Neural cell (in vitro differentiated cells): ENCODE measurements at regions not wholly inside any gene's neighbourhood (a gene's known extent, or its start where the extent isn't known, plus 50 kb on each side); places are given as distances from the start of the nearest gene placed in this dataset.
A peak's percentile ranks its signal among the peaks of the same experiment; 100 is the strongest.

Source experiments
- H2AFZ ChIP-seq: fragments of 200-600, 300-800 bp; sonication (generic), shearing (Covaris generic); 2 replicates; pipeline ENCODE4 v1.6.0; 2014; ENCODE audit warnings: low read depth, mild to moderate bottlenecking, antibody characterized with exemption, low read length, moderate library complexity
- H3F3A ChIP-seq: fragments of 200-600 bp; shearing (Covaris generic); 2 replicates; pipeline ENCODE4 v1.6.1; 2016; ENCODE audit warnings: mild to moderate bottlenecking, moderate library complexity, mixed read lengths, antibody characterized with exemption, low read length; ENCODE audit not compliant: insufficient read depth, poor library complexity, severe bottlenecking
- H3K27ac ChIP-seq: fragments of 200-600, 300-800 bp; sonication (generic), shearing (Covaris generic); 2 replicates; pipeline ENCODE4 v1.5.1; 2014; ENCODE audit warnings: mild to moderate bottlenecking, low read length, moderate library complexity
- H3K27me3 ChIP-seq: fragments of 300-800, 200-600 bp; sonication (generic), shearing (Covaris generic); 2 replicates; pipeline ENCODE4 v1.6.0; 2014; ENCODE audit warnings: mild to moderate bottlenecking, low read depth, low read length, moderate library complexity; ENCODE audit not compliant: insufficient read depth
- H3K36me3 ChIP-seq: fragments of 300-800, 200-600 bp; sonication (generic), shearing (Covaris generic); 2 replicates; pipeline ENCODE4 v1.5.1; 2014; ENCODE audit warnings: mild to moderate bottlenecking, antibody characterized with exemption, low read length, moderate library complexity; ENCODE audit not compliant: insufficient read depth
- H3K4me2 ChIP-seq: fragments of 300-800, 200-600 bp; sonication (generic), shearing (Covaris generic); 2 replicates; pipeline ENCODE4 v1.6.0; 2014; ENCODE audit warnings: mild to moderate bottlenecking, low read length
- H3K4me3 ChIP-seq: fragments of 300-800, 200-600 bp; sonication (generic), shearing (Covaris generic); 2 replicates; pipeline ENCODE4 v1.5.1; 2014; ENCODE audit warnings: mild to moderate bottlenecking, low read length, moderate library complexity
- H3K79me2 ChIP-seq: fragments of 200-600 bp; shearing (Covaris generic); replicated peaks from 2 replicates; pipeline ENCODE4 v1.6.0; 2014; ENCODE audit warnings: mild to moderate bottlenecking, low read length, moderate library complexity; ENCODE audit not compliant: insufficient read depth
- H3K9ac ChIP-seq: fragments of 300-800, 200-600 bp; sonication (generic), shearing (Covaris generic); 2 replicates; pipeline ENCODE4 v1.6.1; 2016; ENCODE audit warnings: mild to moderate bottlenecking, low read length, mixed read lengths
- H3K9me2 ChIP-seq: fragments of 200-600 bp; shearing (Covaris generic); 2 replicates; pipeline ENCODE4 v1.6.1; 2016; ENCODE audit warnings: mild to moderate bottlenecking, low read length, mixed read lengths; ENCODE audit not compliant: insufficient read depth
- H3K9me3 ChIP-seq: fragments of 200-600, 300-800 bp; sonication (generic), shearing (Covaris generic); 2 replicates; pipeline ENCODE4 v1.6.1; 2016; ENCODE audit warnings: mild to moderate bottlenecking, mixed run types, low read length, moderate library complexity, mixed read lengths
- H4K20me1 ChIP-seq: fragments of 200-600 bp; shearing (Covaris generic); 2 replicates; pipeline ENCODE4 v1.6.1; 2016; ENCODE audit warnings: mild to moderate bottlenecking, mixed run types; ENCODE audit not compliant: insufficient read depth
- CTCF ChIP-seq: fragments of 450-650 bp; IDR thresholded peaks from 2 replicates; pipeline ENCODE4 v1.5.1; 2014; ENCODE audit warnings: antibody characterized with exemption, mild to moderate bottlenecking, moderate library complexity; ENCODE audit not compliant: poor library complexity, severe bottlenecking
- EP300 ChIP-seq: fragments of 450-650 bp; conservative IDR thresholded peaks from 2 replicates; pipeline ENCODE4 v1.6.1; 2014; ENCODE audit warnings: antibody characterized with exemption, mild to moderate bottlenecking, moderate library complexity; ENCODE audit not compliant: poor library complexity, severe bottlenecking
- EZH2 ChIP-seq: fragments of 200-600, 300-800 bp; shearing (Covaris generic), sonication (generic); IDR thresholded peaks from 2 replicates; pipeline ENCODE4 v1.6.1; 2014; ENCODE audit warnings: antibody characterized with exemption, low read length, borderline replicate concordance, mild to moderate bottlenecking; ENCODE audit not compliant: insufficient read depth, poor library complexity, severe bottlenecking
- MXI1 ChIP-seq: fragments of 450-650 bp; conservative IDR thresholded peaks from 2 replicates; pipeline ENCODE4 v1.6.1; 2014; ENCODE audit warnings: antibody characterized with exemption, mild to moderate bottlenecking; ENCODE audit not compliant: poor library complexity, severe bottlenecking
- POLR2AphosphoS5 ChIP-seq: IDR thresholded peaks from 2 replicates; pipeline ENCODE4 v1.6.1; 2012
- RAD21 ChIP-seq: fragments of 450-650 bp; conservative IDR thresholded peaks from 2 replicates; pipeline ENCODE4 v1.6.1; 2014; ENCODE audit warnings: antibody characterized with exemption, mild to moderate bottlenecking, moderate library complexity
- SMC3 ChIP-seq: fragments of 450-650 bp; conservative IDR thresholded peaks from 2 replicates; pipeline ENCODE4 v1.6.1; 2014; ENCODE audit warnings: antibody characterized with exemption, mild to moderate bottlenecking, moderate library complexity; ENCODE audit not compliant: poor library complexity
- TAF1 ChIP-seq: IDR thresholded peaks from 2 replicates; pipeline ENCODE4 v1.6.1; 2012; ENCODE audit warnings: low read depth
- TF ChIP-seq, protein P1 (sequence below): IDR thresholded peaks from 2 replicates; pipeline ENCODE4 v1.6.1; 2012; ENCODE audit warnings: borderline replicate concordance

GRCh38 chr21:16742131-16742641 lies 770.7 kb upstream of the CXADR start:
- H3K9ac ChIP-seq, result no peak overlapping the region
- no peaks in the 10 kb centered on the region for H4K20me1 ChIP-seq
- no peaks in the 10 kb centered on the region for H3K79me2 ChIP-seq
- no peaks in the 10 kb centered on the region for H3K9me2 ChIP-seq
- no peaks in the 10 kb centered on the region for H3K36me3 ChIP-seq
- no peak for TF ChIP-seq EP300
- TF ChIP-seq EZH2, result no peak
- no peak for TF ChIP-seq CTCF
- TF ChIP-seq RAD21, result no peak
- H3K27me3 ChIP-seq, result no peaks in the 10 kb centered on the region
- H3K9me3 ChIP-seq, result no peaks in the 10 kb centered on the region
- H3F3A ChIP-seq, result no peaks in the 10 kb centered on the region
- H3K4me2 ChIP-seq, result no peak overlapping the region
- H3K4me3 ChIP-seq, result no peak overlapping the region
- peak overlapping the region; percentile 65 for H3K27ac ChIP-seq
- H2AFZ ChIP-seq, result no peak overlapping the region

DNA sequence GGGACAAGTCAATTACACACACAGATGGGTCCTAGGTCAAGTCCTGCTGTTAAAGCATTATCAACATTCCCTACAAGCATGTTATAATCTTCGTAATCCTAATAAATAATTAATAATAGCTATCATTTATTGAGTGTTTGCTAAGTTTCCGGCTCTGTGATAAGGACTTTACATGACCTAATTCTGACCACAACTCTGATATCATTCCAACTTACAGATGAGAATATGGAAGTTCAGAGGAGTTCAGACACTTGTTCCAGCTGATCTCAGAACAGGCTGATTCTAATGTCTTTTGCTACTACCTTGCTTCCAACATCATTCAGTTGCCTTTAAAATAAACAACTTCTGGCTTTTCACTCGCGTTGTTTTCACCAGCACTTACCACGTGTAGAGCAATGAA lies 770.1 kb upstream of the CXADR start:
- TF ChIP-seq MXI1 (no peak), EZH2 (no peak), RAD21 (no peak), POLR2AphosphoS5 (no peak), SMC3 (no peak), EP300 (no peak), CTCF (no peak), TAF1 (no peak)
- TF ChIP-seq, protein P1, sequence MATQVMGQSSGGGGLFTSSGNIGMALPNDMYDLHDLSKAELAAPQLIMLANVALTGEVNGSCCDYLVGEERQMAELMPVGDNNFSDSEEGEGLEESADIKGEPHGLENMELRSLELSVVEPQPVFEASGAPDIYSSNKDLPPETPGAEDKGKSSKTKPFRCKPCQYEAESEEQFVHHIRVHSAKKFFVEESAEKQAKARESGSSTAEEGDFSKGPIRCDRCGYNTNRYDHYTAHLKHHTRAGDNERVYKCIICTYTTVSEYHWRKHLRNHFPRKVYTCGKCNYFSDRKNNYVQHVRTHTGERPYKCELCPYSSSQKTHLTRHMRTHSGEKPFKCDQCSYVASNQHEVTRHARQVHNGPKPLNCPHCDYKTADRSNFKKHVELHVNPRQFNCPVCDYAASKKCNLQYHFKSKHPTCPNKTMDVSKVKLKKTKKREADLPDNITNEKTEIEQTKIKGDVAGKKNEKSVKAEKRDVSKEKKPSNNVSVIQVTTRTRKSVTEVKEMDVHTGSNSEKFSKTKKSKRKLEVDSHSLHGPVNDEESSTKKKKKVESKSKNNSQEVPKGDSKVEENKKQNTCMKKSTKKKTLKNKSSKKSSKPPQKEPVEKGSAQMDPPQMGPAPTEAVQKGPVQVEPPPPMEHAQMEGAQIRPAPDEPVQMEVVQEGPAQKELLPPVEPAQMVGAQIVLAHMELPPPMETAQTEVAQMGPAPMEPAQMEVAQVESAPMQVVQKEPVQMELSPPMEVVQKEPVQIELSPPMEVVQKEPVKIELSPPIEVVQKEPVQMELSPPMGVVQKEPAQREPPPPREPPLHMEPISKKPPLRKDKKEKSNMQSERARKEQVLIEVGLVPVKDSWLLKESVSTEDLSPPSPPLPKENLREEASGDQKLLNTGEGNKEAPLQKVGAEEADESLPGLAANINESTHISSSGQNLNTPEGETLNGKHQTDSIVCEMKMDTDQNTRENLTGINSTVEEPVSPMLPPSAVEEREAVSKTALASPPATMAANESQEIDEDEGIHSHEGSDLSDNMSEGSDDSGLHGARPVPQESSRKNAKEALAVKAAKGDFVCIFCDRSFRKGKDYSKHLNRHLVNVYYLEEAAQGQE, result no peak

More for the DNA sequence above, 770.1 kb upstream of the CXADR start:
- Histone ChIP-seq H3K9me3 (no peaks in the 10 kb centered on the region), H3K27me3 (no peaks in the 10 kb centered on the region), H3K79me2 (no peaks in the 10 kb centered on the region), H3F3A (no peaks in the 10 kb centered on the region), H2AFZ (no peak overlapping the region), H4K20me1 (no peaks in the 10 kb centered on the region), H3K4me2 (no peak overlapping the region), H3K4me3 (no peak overlapping the region), H3K36me3 (no peaks in the 10 kb centered on the region), H3K9me2 (no peaks in the 10 kb centered on the region), H3K9ac (no peak overlapping the region), H3K27ac (no peak overlapping the region)
